ENCODE measurements at regions not wholly inside any gene's neighbourhood (a gene's known extent, or its start where the extent isn't known, plus 50 kb on each side); places are given as distances from the start of the nearest gene placed in this dataset.

GRCh38 chr12:93061473-93062419 is 132.7 kb upstream of the EEA1 start:
- no peak for FAIRE-seq
- DNase-seq (ENCODE audit: insufficient read length, low spot score) = no peak
- TF ChIP-seq POLR2A (IDR thresholded peaks at IDR 0.05; ENCODE audit: low read depth, low read length) = no peak

GRCh38 chr12:93065896-93066295 is 136.8 kb upstream of the EEA1 start:
- no peak for TF ChIP-seq POLR2A (IDR thresholded peaks at IDR 0.05; ENCODE audit: low read depth, low read length)
- FAIRE-seq (no peak), DNase-seq (ENCODE audit: insufficient read length, low spot score) (no peak)

- no peak for TF ChIP-seq POLR2A (IDR thresholded peaks at IDR 0.05; ENCODE audit: low read depth, low read length)
- FAIRE-seq = no peak
- DNase-seq (ENCODE audit: insufficient read length, low spot score) = no peak
These were observed 143.2 kb upstream of the EEA1 start for GRCh38 chr12:93072340-93072739.

- no peak for TF ChIP-seq POLR2A (IDR thresholded peaks at IDR 0.05; ENCODE audit: low read depth, low read length)
- no peak for DNase-seq (ENCODE audit: insufficient read length, low spot score)
- no peak for FAIRE-seq
These were observed 144.2 kb upstream of the EEA1 start for GRCh38 chr12:93073324-93073723.

- TF ChIP-seq POLR2A (IDR thresholded peaks at IDR 0.05; ENCODE audit: low read depth, low read length) = no peak
- no peak for FAIRE-seq
- no peak for DNase-seq (ENCODE audit: insufficient read length, low spot score)
These were observed 149.0 kb upstream of the EEA1 start for GRCh38 chr12:93078059-93078458.

GRCh38 chr12:93078577-93078976 is 149.5 kb upstream of the EEA1 start:
- TF ChIP-seq POLR2A (IDR thresholded peaks at IDR 0.05; ENCODE audit: low read depth, low read length) = no peak
- DNase-seq (ENCODE audit: insufficient read length, low spot score) = no peak
- no peak for FAIRE-seq

GRCh38 chr12:93079271-93079670 is 150.2 kb upstream of the EEA1 start:
- no peak for TF ChIP-seq POLR2A (IDR thresholded peaks at IDR 0.05; ENCODE audit: low read depth, low read length)
- DNase-seq (ENCODE audit: insufficient read length, low spot score) = no peak
- FAIRE-seq = no peak

GRCh38 chr12:93079976-93080375 is 150.9 kb upstream of the EEA1 start:
- FAIRE-seq = no peak
- TF ChIP-seq POLR2A (IDR thresholded peaks at IDR 0.05; ENCODE audit: low read depth, low read length) = no peak
- DNase-seq (ENCODE audit: insufficient read length, low spot score) = no peak

GRCh38 chr12:93080452-93080851 is 151.4 kb upstream of the EEA1 start:
- no peak for TF ChIP-seq POLR2A (IDR thresholded peaks at IDR 0.05; ENCODE audit: low read depth, low read length)
- DNase-seq (ENCODE audit: insufficient read length, low spot score) (no peak), FAIRE-seq (no peak)

GRCh38 chr12:93080994-93081809 is 152.1 kb upstream of the EEA1 start:
- no peak for TF ChIP-seq POLR2A (IDR thresholded peaks at IDR 0.05; ENCODE audit: low read depth, low read length)
- FAIRE-seq = no peak
- no peak for DNase-seq (ENCODE audit: insufficient read length, low spot score)

GRCh38 chr12:93081810-93082165 is 152.7 kb upstream of the EEA1 start:
- DNase-seq (ENCODE audit: insufficient read length, low spot score) (no peak), FAIRE-seq (no peak)
- TF ChIP-seq POLR2A (IDR thresholded peaks at IDR 0.05; ENCODE audit: low read depth, low read length) = no peak

GRCh38 chr12:93085383-93086287 is 156.5 kb upstream of the EEA1 start:
- no peak for TF ChIP-seq POLR2A (IDR thresholded peaks at IDR 0.05; ENCODE audit: low read depth, low read length)
- DNase-seq (ENCODE audit: insufficient read length, low spot score) = no peak
- no peak for FAIRE-seq

GRCh38 chr12:93086288-93086727 is 157.2 kb upstream of the EEA1 start:
- no peak for TF ChIP-seq POLR2A (IDR thresholded peaks at IDR 0.05; ENCODE audit: low read depth, low read length)
- DNase-seq (ENCODE audit: insufficient read length, low spot score) = no peak
- no peak for FAIRE-seq

Measured in H54 (cell line).